ENCODE measurements at regions not wholly inside any gene's neighbourhood (a gene's known extent, or its start where the extent isn't known, plus 50 kb on each side); places are given as distances from the start of the nearest gene placed in this dataset.

DNA sequence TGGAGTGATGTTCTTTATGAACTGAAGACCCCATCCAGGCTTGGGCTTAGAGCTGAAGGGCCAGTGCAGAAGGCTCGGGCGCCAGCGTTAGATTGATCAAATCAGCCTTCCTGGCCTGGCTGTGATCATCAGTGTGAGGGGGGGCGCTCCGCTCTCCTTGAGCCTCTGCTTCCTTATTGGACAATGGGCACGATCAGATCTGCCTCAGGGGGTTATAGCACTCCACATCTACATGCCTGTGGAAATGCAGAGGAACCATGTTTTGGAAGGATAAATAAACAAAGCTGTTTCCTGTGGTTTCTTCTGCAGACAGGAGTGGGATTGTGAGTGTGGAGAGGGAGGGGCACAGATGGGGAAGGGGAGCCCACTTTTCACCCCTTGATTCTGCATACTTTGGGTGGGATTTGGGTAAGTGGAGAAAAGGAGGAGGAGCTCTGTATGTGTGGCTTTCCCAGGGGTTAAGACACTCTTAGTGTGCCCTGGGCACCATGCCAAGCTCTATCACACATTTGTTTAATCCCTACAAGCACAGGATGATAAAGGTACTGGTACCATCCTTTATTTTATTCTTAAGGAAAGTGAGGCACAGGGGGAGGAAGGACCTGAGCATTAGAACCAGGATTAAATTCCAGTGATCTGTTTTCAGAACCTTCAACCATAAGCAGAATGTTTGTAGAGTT, 150.5 kb downstream of the EN1 start:
- no peak for ATAC-seq

- ATAC-seq: no peak
Measured at GRCh38 chr2:118693287-118693822, 154.1 kb downstream of the EN1 start.

DNA sequence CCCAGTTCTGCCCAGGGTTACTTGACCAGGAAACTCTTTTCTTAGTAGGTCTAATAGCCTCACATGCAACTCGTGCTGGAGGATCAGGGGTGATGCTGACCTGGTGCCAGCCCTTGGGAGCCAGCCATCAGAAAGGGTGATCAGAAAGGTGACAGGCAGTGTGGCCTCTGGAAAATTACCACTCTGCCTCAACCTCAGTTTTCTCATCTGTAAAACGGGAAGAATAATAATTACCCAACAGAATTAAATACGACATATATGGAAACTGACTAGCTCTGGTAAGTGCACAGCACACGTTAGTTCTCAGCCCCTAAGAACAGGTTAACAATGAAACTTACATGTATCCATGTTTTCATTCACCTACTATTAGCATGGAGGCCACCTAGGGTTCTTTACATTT, 157.6 kb downstream of the EN1 start:
- no peak for ATAC-seq

GRCh38 chr2:118689456-118689855, 158.0 kb downstream of the EN1 start:
- ATAC-seq: no peak

- no peak for ATAC-seq
Measured at GRCh38 chr2:118689033-118689432, 158.4 kb downstream of the EN1 start.

- no peak for ATAC-seq
Measured at GRCh38 chr2:118687698-118688097, 159.8 kb downstream of the EN1 start.

DNA sequence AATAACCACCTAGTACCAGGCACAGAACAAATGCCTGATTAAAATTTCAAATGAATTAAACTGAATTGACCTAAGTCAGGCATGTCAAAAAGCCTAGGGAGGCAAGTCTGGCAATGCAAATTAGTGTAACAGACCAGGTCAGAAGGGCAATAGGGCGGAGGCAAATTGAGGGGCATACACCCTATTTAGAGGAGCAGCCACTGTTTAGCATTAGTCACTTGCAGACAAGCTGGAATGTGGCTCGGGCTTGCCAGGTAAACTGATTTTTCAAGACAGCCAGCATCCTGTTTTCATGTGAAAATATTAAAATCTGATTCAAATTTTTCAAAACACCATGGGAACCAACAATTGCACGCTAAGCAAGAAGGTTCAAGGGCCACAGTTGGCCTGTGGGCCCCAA, 160.3 kb downstream of the EN1 start:
- ATAC-seq: no peak

GRCh38 chr2:118686346-118686745, 161.1 kb downstream of the EN1 start:
- no peak for ATAC-seq

- no peak for ATAC-seq
Measured at GRCh38 chr2:118683460-118683859, 164.0 kb downstream of the EN1 start.

DNA sequence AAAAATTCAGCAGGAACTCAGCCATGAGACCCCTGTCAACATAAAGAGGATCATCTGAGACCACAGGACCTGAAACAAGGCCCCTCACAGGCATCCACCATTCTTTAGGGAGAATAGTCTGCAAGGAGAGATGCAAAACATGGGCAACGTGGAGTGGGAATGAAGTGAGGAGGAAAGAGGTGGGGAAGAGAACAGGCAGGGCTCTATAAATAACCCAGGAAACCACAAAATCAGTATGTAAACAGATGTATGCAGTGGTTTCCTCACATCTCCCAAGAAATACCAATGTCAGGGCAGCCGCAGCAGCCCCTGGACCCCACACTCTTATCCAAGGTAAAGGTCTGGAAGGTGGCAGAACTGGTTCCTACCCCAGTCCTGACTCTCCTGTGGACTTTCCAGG, 168.5 kb downstream of the EN1 start:
- ATAC-seq: no peak

- ATAC-seq: no peak
Measured at GRCh38 chr2:118677546-118677945, 169.9 kb downstream of the EN1 start.

GRCh38 chr2:118675531-118675930, 171.9 kb downstream of the EN1 start:
- no peak for ATAC-seq

GRCh38 chr2:118672571-118673158, 174.8 kb downstream of the EN1 start:
- ATAC-seq: no peak

DNA sequence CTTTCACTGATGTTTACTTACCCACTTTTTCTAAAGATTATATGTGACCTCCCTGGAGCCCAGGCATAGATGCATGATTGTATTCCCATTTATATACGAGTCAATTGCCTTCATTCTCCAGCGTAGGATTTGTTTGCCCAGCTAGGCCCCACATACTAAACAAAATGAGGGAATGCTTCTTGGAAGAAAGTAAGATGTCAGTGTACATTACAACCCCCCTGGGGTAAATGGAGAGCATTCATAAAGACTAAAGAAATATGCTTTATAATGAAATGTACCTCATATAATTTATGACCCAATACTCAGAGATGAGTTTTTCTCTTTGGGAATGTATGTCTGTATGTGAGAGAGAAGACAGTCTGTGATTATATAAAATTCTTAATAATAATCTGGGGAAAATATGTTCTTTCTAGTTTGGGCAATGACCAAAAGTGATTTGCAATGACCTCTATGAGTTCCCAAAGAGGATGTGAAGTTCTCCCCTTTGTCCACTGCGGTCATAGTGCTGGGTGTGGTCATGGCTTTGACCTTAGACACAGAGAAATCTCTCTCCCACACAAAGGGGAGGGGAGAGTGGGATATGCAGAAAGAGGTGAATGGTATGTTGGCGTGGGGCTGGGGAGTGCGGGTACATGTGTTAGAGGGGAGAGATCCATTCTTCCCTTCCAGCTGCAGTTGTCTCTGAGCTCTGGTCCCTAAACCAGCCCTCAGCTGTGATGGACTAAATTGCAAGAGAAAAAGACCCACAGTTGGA, 175.6 kb downstream of the EN1 start:
- no peak for ATAC-seq

DNA sequence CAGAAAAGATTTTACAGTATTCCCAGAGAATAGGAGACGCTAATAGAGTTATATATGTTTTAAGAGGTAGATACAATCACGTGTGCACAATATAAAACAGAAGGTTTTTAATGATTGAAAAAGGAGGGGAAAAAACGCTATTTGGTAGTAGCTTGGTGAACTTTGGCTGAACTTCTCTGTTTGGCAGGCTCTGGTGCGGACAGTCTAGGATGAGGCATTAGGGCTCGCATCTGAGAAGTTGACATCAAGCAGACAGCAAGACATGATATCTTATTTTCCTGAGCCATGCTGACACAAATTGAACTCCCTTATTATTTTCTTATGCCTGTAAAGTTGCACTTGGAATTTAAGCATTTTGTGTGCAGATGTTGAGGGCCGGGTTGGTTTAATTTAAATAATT, 176.6 kb downstream of the EN1 start:
- ATAC-seq: no peak

GRCh38 chr2:118670276-118670675, 177.2 kb downstream of the EN1 start:
- ATAC-seq: no peak

GRCh38 chr2:118669654-118670053, 177.8 kb downstream of the EN1 start:
- no peak for ATAC-seq

DNA sequence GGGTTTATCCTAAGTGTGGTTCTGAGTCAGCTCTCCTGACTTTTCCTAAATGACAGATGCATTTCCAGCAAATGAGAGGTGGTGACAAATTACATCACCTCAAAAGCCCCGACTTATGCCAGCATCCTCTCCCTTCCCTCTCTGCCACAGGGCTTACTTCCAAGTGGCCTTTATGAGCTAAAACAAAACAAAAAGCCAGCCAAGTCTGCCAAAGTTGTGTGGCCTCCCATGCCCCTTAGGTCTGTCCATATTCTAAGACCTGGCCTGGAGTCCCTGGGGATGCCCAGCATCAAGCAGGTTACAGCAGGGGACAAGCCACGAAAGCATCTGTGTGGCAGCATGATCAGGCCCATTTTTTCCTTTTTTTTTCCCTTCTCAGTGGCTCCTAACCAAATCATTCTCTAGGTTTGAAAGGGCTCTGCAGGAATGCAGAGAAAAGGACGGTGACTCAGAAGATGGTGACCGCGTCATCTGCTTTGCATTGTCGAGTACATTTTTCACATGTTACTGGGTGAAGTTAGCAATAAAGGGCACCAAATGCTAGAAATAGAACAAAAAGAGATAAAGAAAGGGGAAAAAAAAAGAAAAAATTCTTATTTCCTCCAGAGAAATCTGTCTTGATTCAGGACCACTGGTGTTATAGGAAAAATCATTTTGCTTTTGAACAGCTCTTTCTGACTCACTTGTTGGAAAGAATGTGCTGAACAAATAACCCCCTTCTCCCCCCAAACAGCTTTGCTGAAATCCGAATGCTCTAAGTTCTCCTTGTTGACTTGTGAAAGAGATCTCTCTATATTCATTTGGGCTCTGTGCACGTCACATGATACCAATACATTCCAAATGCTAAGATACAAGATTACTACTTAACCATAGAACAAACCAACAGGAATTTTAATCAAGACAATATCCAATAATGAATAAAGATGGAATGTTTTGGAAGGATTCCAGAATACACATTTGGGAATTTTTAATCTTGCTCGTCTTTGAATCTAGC, 178.7 kb downstream of the EN1 start:
- no peak for ATAC-seq

GRCh38 chr2:118667964-118668363, 179.5 kb downstream of the EN1 start:
- no peak for ATAC-seq

DNA sequence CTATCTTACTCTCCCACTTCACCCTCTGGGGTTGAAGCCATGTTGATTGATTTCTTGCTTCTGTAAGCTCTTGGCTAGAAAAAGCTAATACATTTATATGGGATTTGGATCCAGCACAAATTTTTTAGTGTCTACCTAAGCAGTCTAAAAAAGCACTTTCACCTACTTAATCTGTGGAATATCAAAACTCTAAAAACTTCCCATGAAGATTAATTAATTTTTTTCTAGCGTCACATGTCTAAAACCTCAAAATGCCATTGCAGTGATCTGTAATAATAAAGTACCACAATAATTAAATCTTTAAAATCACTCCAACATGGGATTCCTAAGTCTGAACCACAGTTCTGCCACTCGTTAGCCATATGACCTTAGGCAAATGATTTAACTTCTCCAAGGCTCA, 180.1 kb downstream of the EN1 start:
- no peak for ATAC-seq

- ATAC-seq: no peak
Measured at GRCh38 chr2:118665784-118666529, 181.5 kb downstream of the EN1 start.

GRCh38 chr2:118661179-118661578, 186.3 kb downstream of the EN1 start:
- no peak for ATAC-seq

Measured in activated CD4-positive, CD25-positive, alpha-beta regulatory T cell treated with anti-CD3 and anti-CD28 coated beads, Interleukin-2, amount 50 U/mL, for 24 hours (primary cell).